ENCODE measurements at regions not wholly inside any gene's neighbourhood (a gene's known extent, or its start where the extent isn't known, plus 50 kb on each side); places are given as distances from the start of the nearest gene placed in this dataset.
A peak's percentile ranks its signal among the peaks of the same experiment; 100 is the strongest.

GRCh38 chr3:72385167-72385566 lies 463.1 kb downstream of the SHQ1 start:
- TF ChIP-seq POLR2A (IDR thresholded peaks at IDR 0.05) (no peak), EP300 (IDR thresholded peaks at IDR 0.05; ENCODE audit: low read depth) (no peak)
- TF ChIP-seq, protein P1, sequence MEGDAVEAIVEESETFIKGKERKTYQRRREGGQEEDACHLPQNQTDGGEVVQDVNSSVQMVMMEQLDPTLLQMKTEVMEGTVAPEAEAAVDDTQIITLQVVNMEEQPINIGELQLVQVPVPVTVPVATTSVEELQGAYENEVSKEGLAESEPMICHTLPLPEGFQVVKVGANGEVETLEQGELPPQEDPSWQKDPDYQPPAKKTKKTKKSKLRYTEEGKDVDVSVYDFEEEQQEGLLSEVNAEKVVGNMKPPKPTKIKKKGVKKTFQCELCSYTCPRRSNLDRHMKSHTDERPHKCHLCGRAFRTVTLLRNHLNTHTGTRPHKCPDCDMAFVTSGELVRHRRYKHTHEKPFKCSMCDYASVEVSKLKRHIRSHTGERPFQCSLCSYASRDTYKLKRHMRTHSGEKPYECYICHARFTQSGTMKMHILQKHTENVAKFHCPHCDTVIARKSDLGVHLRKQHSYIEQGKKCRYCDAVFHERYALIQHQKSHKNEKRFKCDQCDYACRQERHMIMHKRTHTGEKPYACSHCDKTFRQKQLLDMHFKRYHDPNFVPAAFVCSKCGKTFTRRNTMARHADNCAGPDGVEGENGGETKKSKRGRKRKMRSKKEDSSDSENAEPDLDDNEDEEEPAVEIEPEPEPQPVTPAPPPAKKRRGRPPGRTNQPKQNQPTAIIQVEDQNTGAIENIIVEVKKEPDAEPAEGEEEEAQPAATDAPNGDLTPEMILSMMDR (IDR thresholded peaks at IDR 0.05) = no peak
- in situ Hi-C loops (cut with MboI; ENCODE audit: low pct_ligation_motif_present in 1 of 4, low pct_unique_long_range_greater_than_20kb in 1 of 4, low sequenced_read_pairs in 3 of 4) (no loop called here), intact Hi-C loops (cut with DNase I; ENCODE audit: low total_unique reads) (no loop called here)
- H3K4me1 ChIP-seq = peaks cover 22 to 78% (median 45%) of the 10 kb centered on the region in 4 donors
- 57 to 65% methylated on average over 3 of the region's 3 CpGs for WGBS, 2 donors (ENCODE audit: low coverage in 1 of 2)
- H3K27me3 ChIP-seq = no peaks in the 10 kb centered on the region
- no peaks in the 10 kb centered on the region for H3K36me3 ChIP-seq
- H3K27ac ChIP-seq = peak overlapping the region in 3 of 4 donors; percentile 33 to 66 (median 53)
- H3K9me3 ChIP-seq = no peaks in the 10 kb centered on the region
- no peak for DNase-seq
- no peak overlapping the region for H3K4me3 ChIP-seq

- intact Hi-C loops (cut with DNase I; ENCODE audit: low total_unique reads) = no loop called here
- no peaks in the 10 kb centered on the region for H3K9me3 ChIP-seq
- no peak overlapping the region for H3K4me3 ChIP-seq
- peak overlapping the region in 1 of 4 donors; percentile 11 for H3K27ac ChIP-seq
- H3K27me3 ChIP-seq = no peaks in the 10 kb centered on the region
- no peaks in the 10 kb centered on the region for H3K36me3 ChIP-seq
- 46 to 56% methylated on average over 5 of the region's 5 CpGs for WGBS, 2 donors (ENCODE audit: low coverage in 1 of 2)
- DNase-seq = no peak
- peaks cover 24 to 83% (median 49%) of the 10 kb centered on the region in 4 donors for H3K4me1 ChIP-seq
- TF ChIP-seq POLR2A (IDR thresholded peaks at IDR 0.05) (no peak), POLR2AphosphoS5 (IDR thresholded peaks at IDR 0.05) (no peak), EP300 (IDR thresholded peaks at IDR 0.05; ENCODE audit: low read depth) (no peak)
- TF ChIP-seq, protein P1 (IDR thresholded peaks at IDR 0.05) = no peak
- in situ Hi-C loops (cut with MboI; ENCODE audit: low pct_ligation_motif_present in 1 of 4, low pct_unique_long_range_greater_than_20kb in 1 of 4, low sequenced_read_pairs in 3 of 4) = no loop called here
These were observed 463.6 kb downstream of the SHQ1 start for GRCh38 chr3:72384602-72385001.

DNA sequence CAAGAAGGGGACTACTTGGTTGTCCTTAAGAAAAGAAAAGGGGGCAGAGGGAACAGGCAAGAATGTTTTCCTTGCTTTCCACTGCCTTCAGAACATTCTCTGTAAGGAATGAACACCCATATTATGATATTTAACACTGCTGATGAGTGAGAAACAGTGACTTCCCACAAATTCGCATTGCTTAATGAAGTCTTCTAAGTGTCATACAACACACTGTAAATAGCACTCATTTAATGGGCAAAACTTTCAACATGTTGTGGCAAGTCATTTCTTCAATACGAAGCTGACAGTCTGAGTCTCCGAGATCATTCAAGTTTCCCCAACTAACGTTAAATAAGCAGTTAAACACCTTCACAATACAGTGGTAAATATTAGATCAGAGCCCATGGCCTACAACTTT lies 464.4 kb downstream of the SHQ1 start:
- TF ChIP-seq POLR2AphosphoS5 (IDR thresholded peaks at IDR 0.05) (no peak), POLR2A (IDR thresholded peaks at IDR 0.05) (no peak), EP300 (IDR thresholded peaks at IDR 0.05; ENCODE audit: low read depth) (no peak)
- TF ChIP-seq, protein P1 (IDR thresholded peaks at IDR 0.05) = no peak
- Histone ChIP-seq H3K9me3 (no peaks in the 10 kb centered on the region), H3K36me3 (no peaks in the 10 kb centered on the region), H3K4me3 (no peak overlapping the region), H3K27ac (no peak overlapping the region), H3K27me3 (no peaks in the 10 kb centered on the region), H3K4me1 (peaks cover 24 to 83% (median 51%) of the 10 kb centered on the region in 4 donors)
- DNase-seq = no peak
- WGBS, 2 donors (ENCODE audit: low coverage in 1 of 2) = 82 to 85% methylated on average over 4 of the region's 4 CpGs
- in situ Hi-C loops (cut with MboI; ENCODE audit: low pct_ligation_motif_present in 1 of 4, low pct_unique_long_range_greater_than_20kb in 1 of 4, low sequenced_read_pairs in 3 of 4) (no loop called here), intact Hi-C loops (cut with DNase I; ENCODE audit: low total_unique reads) (no loop called here)

GRCh38 chr3:72383230-72383629 lies 465.0 kb downstream of the SHQ1 start:
- DNase-seq = no peak
- H3K27ac ChIP-seq = no peak overlapping the region
- TF ChIP-seq EP300 (IDR thresholded peaks at IDR 0.05; ENCODE audit: low read depth) = no peak
- TF ChIP-seq, protein P1 (IDR thresholded peaks at IDR 0.05) = no peak
- no peak for TF ChIP-seq POLR2A (IDR thresholded peaks at IDR 0.05)
- no peak for TF ChIP-seq POLR2AphosphoS5 (IDR thresholded peaks at IDR 0.05)
- peaks cover 24 to 81% (median 50%) of the 10 kb centered on the region in 4 donors for H3K4me1 ChIP-seq
- 95% methylated on average over 4 of the region's 4 CpGs; no CpG with 5 or more reads in 1 of the 2 donors for whole genome bisulfite sequencing, 2 donors (ENCODE audit: low coverage in 1 of 2)
- in situ Hi-C loops (cut with MboI; ENCODE audit: low pct_ligation_motif_present in 1 of 4, low pct_unique_long_range_greater_than_20kb in 1 of 4, low sequenced_read_pairs in 3 of 4) (no loop called here), intact Hi-C loops (cut with DNase I; ENCODE audit: low total_unique reads) (no loop called here)
- no peak overlapping the region for H3K4me3 ChIP-seq
- H3K9me3 ChIP-seq = no peaks in the 10 kb centered on the region
- H3K27me3 ChIP-seq = no peaks in the 10 kb centered on the region
- H3K36me3 ChIP-seq = peaks cover 0 to 5% (median under 1%) of the 10 kb centered on the region in 4 donors

Measured in transverse colon (tissue), 4 donors.